EL (cell line): ENCODE measurements at regions not wholly inside any gene's neighbourhood (a gene's known extent, or its start where the extent isn't known, plus 50 kb on each side); places are given as distances from the start of the nearest gene placed in this dataset.
"Not testable (repeated sequence)": the region's sequence is repeated elsewhere in the genome, so short reads cannot be mapped to it uniquely, and the experiment has no call there.

ENCODE experiments used
- DNase-seq: peaks from one replicate; pipeline ENCODE4 v3.0.0-alpha.2; 2016

DNA sequence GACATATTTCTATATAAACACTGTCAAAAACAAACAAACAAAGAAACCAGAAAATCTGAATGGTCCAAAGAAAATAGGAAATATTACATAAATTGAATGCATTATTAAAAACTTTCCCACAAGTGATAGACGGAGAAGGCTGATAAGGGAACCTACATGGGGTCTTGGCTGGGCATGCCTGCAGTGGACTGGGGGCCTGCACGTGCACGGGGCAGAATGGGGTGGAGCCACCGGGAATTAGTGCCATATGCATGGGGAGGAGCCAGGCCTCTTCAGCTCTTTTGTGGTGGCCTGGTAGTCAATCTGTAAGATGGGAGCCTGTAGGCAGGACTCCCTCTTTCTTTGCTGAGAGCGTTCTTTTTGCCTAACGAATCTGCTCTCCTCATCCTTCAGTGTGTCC lies 1031.7 kb upstream of the FBXO33 start:
- no peak for DNase-seq

GRCh38 chr14:40452674-40453073 lies 1020.4 kb upstream of the FBXO33 start:
- DNase-seq: no peak

DNA sequence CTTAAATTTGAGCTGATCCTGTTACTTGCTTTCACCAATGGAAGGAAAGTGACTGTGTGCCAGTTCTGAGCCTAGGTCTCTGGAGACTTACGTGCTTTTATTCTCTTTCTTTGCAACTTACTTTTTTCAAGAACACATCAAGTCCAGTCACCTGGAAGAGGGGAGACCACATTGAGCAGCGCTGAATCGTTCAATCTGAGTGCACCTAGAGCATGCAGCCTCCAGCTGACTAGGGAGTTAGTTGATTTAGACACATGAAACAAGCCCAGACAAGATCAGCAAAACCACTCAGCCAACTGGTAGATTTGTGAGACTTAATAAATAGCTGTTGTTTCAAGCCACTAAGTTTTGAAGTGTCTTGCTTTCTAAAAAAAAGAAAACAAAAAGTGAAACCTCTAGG lies 1014.8 kb upstream of the FBXO33 start:
- DNase-seq: no peak

DNA sequence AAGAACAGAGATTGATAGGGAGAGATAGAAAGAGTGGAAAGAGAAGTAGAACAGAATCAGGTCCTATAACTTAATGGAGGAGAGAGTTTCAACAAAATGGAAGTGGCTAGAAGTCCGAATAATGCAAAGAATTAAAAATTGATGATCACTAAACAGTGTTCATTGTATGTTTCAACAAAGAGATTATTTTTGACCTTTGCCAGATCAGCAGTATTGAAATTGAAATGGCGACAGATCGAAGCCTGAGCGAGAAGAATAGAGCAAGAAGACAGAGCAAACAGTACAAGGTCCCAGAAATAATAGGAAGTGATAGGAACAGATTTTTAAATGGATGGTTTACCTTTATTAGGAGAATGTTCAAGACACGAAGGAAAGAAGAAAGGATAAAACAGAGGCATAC lies 1012.8 kb upstream of the FBXO33 start:
- no peak for DNase-seq

GRCh38 chr14:40436551-40436950 lies 1004.3 kb upstream of the FBXO33 start:
- DNase-seq: no peak

- DNase-seq: no peak
Observed at GRCh38 chr14:40417777-40418401, 985.7 kb upstream of the FBXO33 start.

GRCh38 chr14:40416565-40416964 lies 984.3 kb upstream of the FBXO33 start:
- DNase-seq: no peak

GRCh38 chr14:40414386-40414785 lies 982.2 kb upstream of the FBXO33 start:
- DNase-seq: no peak

DNA sequence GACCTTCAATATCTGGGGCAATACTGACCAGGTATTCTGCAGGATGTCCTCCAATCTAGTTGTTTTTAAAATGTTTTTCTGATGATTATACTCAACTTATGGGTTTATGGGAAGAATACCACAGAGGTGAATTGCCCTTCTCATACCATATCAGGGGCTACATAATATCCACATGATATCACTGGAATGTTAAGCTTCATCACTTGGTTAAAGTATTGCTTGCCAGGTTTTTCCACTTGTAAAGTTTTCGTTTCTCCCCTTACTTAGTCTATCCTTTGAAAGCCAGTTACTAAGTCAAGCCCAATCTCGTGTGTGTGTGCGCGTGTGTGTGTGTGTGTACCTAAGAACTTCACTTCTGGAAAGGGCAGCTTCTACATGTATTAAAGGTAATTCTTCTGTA lies 980.9 kb upstream of the FBXO33 start:
- no peak for DNase-seq

- no peak for DNase-seq
Observed at GRCh38 chr14:40410708-40411107, 978.5 kb upstream of the FBXO33 start.

DNA sequence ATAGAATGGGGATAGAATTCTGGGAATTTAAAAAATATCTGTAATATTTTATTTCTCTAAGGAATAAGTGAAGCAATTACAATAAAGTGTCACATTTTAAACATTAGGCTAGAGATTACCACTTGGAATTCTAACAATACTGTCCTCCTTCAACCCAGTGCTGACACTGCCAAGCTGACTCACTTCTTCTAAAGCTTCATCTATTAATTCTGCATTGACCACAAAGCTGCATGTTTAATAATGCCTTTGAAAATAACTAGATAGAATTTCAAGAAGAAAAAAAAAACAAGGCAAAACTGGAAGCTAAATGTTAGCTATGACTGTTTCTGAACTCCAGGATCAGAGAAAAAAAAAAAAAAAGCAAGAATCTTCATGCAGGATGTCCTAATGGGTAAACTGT lies 970.7 kb upstream of the FBXO33 start:
- DNase-seq: no peak

- no peak for DNase-seq
Observed at GRCh38 chr14:40398981-40399380, 966.7 kb upstream of the FBXO33 start.

GRCh38 chr14:40394634-40395340 lies 962.6 kb upstream of the FBXO33 start:
- DNase-seq: no peak

DNA sequence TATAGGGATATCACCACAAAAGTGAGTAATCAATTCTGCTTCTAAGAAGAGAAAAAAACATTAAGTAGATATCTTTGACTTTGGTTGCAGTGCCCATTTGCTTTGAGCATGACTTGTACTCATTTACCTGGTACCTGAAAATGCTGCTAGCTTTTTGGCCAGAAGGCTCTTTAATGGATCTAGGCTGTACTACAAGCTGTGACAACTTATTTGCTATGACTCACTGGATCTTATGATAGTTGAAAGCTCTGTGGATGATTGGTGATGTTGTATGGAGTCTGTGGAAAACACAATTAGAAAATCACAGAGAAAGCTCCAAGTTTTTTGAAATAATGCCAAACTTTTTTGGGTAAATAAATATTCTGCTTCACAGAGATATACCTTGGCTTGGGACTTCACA lies 960.9 kb upstream of the FBXO33 start:
- DNase-seq: no peak

GRCh38 chr14:40386433-40386832 lies 954.2 kb upstream of the FBXO33 start:
- no peak for DNase-seq

DNA sequence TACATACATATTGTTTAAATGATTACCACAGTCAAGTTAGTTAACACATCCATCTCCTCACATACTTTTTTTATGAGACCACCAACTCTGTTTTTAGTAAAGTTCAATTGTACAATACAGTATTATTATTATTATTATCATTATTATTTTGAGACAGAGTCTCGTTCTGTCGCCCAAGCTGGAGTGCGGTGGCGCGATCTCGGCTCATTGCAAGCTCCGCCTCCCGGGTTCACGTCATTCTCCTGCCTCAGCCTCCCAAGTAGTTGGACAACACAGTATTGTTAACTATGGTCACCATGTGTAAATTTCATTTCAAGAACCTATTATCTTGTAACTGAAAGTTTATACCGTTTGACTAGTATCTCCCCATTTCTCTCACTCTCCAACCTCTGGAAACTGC lies 942.0 kb upstream of the FBXO33 start:
- no peak for DNase-seq

DNA sequence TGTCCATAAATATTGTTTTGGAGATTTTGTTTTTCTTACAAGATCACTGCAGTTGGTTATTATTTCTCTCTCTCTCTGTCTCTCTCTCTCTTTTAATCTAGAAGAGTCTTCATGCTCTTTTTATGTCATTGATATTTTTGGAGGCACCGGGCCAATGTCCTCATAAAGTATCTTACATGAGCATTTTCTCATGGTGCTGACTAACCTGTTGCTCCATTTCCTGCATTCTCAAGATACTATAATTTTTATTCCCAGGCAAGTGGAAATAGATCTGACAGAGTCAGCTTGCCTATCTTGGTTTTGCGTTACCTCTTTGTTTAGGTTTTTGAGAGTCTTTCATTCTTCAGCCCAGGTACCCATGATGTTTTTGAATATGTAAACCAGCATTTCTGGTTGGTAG lies 938.8 kb upstream of the FBXO33 start:
- no peak for DNase-seq

DNA sequence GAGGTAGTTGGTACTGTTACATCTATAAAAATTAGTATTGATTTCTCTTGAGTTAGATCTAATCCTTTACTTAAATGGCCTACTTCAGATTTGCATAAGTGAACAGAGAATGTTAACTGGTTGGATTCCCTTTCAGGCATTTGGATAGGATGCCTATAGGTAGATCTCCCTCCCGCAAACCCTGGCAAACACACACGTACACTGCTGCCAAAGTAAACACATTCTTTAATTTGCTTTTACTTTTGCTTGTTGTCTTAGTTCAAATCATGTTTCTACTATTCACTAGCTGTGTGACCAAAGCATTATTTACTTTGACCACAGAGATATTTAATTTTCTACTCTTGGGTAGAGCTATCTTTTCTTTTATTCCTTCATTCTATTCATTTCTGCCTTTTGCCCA lies 936.1 kb upstream of the FBXO33 start:
- no peak for DNase-seq

DNA sequence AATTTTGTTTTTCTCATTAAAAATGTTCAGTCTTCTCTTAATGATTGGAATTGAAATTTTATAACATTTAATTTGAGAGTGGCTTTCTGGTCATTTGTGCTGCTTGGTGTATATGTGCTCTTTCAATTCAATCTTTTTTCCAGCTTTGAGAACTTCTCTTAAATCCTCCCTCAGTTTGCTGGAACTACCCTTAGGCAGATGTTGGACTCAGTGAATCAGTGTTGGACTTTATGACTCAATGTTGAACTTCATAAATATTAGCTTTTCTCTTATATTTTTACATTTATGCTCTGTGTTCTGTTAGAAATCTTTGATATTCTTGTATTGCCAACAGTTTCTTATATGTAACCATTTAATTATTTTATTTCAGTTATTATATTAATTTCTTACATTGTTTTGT lies 935.5 kb upstream of the FBXO33 start:
- DNase-seq: no peak

DNA sequence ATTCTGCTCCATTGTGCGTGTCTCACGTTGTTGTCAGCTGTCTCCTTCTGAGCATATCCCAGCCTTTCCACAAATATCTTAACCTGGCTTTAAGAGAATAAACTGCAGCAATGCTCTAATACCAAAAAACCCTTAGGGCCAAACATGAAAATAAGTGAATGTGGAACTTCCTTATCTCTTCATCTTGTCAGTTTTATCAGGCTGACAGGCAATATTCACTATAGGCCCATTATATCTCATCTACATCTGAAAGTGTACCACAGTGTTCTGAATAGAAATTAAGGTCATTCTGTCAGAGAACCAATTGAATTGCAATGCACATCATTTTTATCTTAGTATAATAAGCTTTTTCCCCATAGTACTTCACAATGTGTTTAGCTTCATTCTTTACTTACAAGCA lies 933.1 kb upstream of the FBXO33 start:
- no peak for DNase-seq

- DNase-seq: no peak
Observed at GRCh38 chr14:40362856-40363255, 930.6 kb upstream of the FBXO33 start.

DNA sequence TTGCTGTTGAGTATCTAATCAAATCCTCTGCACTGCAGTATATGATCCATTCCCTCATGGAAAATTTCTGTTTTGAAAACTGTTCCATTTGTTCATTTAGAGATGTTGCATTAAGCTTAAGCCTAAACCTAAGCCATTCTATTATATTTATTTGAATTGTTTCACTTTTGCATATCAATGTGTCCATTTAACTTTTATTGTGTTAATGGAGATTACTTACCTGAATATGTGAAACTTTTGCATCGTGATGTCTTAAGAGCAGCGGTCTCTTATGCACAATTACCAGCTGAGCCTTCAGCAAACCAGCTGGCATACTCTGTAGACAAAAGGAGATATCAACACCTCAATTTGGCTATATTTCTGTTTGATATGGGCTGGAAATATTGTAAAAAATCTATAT lies 922.5 kb upstream of the FBXO33 start:
- DNase-seq: no peak

DNA sequence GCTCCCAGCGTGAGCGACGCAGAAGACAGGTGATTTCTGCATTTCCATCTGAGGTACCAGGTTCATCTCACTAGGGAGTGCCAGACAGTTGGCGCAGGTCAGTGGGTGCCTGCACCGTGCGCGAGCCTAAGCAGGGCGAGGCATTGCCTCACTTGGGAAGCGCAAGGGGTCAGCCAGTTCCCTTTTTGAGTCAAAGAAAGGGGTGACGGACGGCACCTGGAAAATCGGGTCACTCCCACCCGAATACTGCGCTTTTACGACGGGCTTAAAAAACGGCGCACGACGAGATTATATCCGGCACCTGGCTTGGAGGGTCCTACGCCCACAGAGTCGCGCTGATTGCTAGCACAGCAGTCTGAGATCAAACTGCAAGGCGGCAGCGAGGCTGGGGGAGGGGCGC lies 915.9 kb upstream of the FBXO33 start:
- not testable (repeated sequence) for DNase-seq

DNA sequence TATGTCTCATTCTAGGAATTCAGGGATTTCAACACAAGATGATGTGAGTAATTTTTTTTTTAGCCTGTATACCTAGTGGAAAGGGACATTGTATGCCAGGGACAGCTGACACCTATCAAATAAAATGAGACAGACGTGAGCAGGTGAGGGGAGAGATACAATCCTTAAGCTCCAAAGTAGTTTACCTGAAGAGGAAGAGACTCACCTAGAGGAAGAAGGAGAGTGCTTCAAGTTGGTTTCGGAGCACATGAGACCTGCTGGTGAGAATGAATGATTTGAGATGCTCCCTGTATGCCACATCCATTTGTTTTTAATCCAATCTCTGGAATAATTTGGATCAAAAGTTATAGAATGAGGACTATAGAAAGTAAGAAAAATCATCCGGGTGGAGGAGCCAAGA lies 915.4 kb upstream of the FBXO33 start:
- DNase-seq: no peak

GRCh38 chr14:40346275-40346674 lies 914.0 kb upstream of the FBXO33 start:
- no peak for DNase-seq
